PC-9 (cell line): ENCODE measurements at regions not wholly inside any gene's neighbourhood (a gene's known extent, or its start where the extent isn't known, plus 50 kb on each side); places are given as distances from the start of the nearest gene placed in this dataset.

ENCODE experiments used
- EZH2 ChIP-seq: fragments of 200-600 bp; sonication (generic); IDR thresholded peaks from 2 replicates; pipeline ENCODE4 v1.8.0; 2017; ENCODE audit warnings: antibody characterized with exemption, low read depth
- TF ChIP-seq, protein P1 (sequence below): fragments of 200-600 bp; sonication (generic); conservative IDR thresholded peaks from 2 replicates; pipeline ENCODE4 v1.6.1; 2017; ENCODE audit warnings: mixed run types, antibody characterized with exemption, mild to moderate bottlenecking, moderate library complexity

- TF ChIP-seq, protein P1, sequence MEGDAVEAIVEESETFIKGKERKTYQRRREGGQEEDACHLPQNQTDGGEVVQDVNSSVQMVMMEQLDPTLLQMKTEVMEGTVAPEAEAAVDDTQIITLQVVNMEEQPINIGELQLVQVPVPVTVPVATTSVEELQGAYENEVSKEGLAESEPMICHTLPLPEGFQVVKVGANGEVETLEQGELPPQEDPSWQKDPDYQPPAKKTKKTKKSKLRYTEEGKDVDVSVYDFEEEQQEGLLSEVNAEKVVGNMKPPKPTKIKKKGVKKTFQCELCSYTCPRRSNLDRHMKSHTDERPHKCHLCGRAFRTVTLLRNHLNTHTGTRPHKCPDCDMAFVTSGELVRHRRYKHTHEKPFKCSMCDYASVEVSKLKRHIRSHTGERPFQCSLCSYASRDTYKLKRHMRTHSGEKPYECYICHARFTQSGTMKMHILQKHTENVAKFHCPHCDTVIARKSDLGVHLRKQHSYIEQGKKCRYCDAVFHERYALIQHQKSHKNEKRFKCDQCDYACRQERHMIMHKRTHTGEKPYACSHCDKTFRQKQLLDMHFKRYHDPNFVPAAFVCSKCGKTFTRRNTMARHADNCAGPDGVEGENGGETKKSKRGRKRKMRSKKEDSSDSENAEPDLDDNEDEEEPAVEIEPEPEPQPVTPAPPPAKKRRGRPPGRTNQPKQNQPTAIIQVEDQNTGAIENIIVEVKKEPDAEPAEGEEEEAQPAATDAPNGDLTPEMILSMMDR, result no peak
- no peak for TF ChIP-seq EZH2
Measured at GRCh38 chr10:28249512-28249911, 53.4 kb downstream of the MPP7 start.
